Esophagus squamous epithelium (tissue), 4 donors: ENCODE measurements at regions not wholly inside any gene's neighbourhood (a gene's known extent, or its start where the extent isn't known, plus 50 kb on each side); places are given as distances from the start of the nearest gene placed in this dataset.

Experiments
- POLR2A ChIP-seq, 4 donors: fragments of 450-650 bp; IDR thresholded peaks; one replicate each; pipeline ENCODE4 v1.6.1; 2017; ENCODE audit warnings: antibody characterized with exemption in 4 of 4, mild to moderate bottlenecking in 4 of 4, moderate library complexity in 3 of 4
- TF ChIP-seq, protein P1 (sequence below), 6 experiments: fragments of 450-650 bp in 4 of 6; fragments of 200-600 bp in 2 of 6; sonication (generic) in 2 of 6; IDR thresholded peaks; one replicate each; pipeline ENCODE4 v1.5.1; 2016 to 2019; ENCODE audit warnings: antibody characterized with exemption in 6 of 6, mild to moderate bottlenecking in 4 of 6, moderate library complexity in 4 of 6

GRCh38 chr6:105836889-105837288 is 249.2 kb upstream of the PRDM1 start:
- TF ChIP-seq, protein P1, sequence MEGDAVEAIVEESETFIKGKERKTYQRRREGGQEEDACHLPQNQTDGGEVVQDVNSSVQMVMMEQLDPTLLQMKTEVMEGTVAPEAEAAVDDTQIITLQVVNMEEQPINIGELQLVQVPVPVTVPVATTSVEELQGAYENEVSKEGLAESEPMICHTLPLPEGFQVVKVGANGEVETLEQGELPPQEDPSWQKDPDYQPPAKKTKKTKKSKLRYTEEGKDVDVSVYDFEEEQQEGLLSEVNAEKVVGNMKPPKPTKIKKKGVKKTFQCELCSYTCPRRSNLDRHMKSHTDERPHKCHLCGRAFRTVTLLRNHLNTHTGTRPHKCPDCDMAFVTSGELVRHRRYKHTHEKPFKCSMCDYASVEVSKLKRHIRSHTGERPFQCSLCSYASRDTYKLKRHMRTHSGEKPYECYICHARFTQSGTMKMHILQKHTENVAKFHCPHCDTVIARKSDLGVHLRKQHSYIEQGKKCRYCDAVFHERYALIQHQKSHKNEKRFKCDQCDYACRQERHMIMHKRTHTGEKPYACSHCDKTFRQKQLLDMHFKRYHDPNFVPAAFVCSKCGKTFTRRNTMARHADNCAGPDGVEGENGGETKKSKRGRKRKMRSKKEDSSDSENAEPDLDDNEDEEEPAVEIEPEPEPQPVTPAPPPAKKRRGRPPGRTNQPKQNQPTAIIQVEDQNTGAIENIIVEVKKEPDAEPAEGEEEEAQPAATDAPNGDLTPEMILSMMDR (IDR thresholded peaks at IDR 0.05): no peak
- TF ChIP-seq POLR2A (IDR thresholded peaks at IDR 0.05): no peak
